Panc1 (cell line): ENCODE measurements at regions not wholly inside any gene's neighbourhood (a gene's known extent, or its start where the extent isn't known, plus 50 kb on each side); places are given as distances from the start of the nearest gene placed in this dataset.

Source experiments
- ATAC-seq: fragments of 200-7000 bp; cut with Tn5 transposase; 2 replicates; pipeline ENCODE4 v1.9.1; 2020; ENCODE audit warnings: mild to moderate bottlenecking, moderate library complexity
- BruUV-seq: library from RNA; stranded (reverse); fragments of 400-500 nt; replicated peaks from 2 replicates; lab custom pipeline; 2021; lab: Mats Ljungman, UMichigan
- CTCF ChIA-PET: fragments of 300-600 bp; sonication (Branson Sonifier 250); formaldehyde crosslinking; loops from one replicate; lab custom pipeline; 2022; ENCODE audit warnings: antibody characterized with exemption; lab: Charles Lee
- POLR2A ChIA-PET: fragments of 300-600 bp; sonication (Branson Sonifier 250); formaldehyde crosslinking; loops from one replicate; lab custom pipeline; 2022; ENCODE audit warnings: antibody characterized with exemption; lab: Charles Lee
- DNase-seq: peaks from one replicate; pipeline ENCODE4 v3.0.0-alpha.2; 2010; ENCODE audit warnings: low read depth, low spot score
- H3K27ac ChIP-seq: 2 replicates; pipeline ENCODE4 v1.5.1; 2011; ENCODE audit warnings: mild to moderate bottlenecking, low read length, inconsistent platforms
- H3K27me3 ChIP-seq: fragments of 200-500 bp; sonication (Bioruptor generic); 2 replicates; pipeline ENCODE4 v1.6.0; 2014; ENCODE audit warnings: low read length, inconsistent platforms; ENCODE audit not compliant: control insufficient read depth, insufficient read depth
- H3K36me3 ChIP-seq: fragments of 200-500 bp; sonication (Bioruptor generic); 2 replicates; pipeline ENCODE4 v1.5.1; 2014; ENCODE audit warnings: inconsistent platforms, mild to moderate bottlenecking, low read length, moderate library complexity; ENCODE audit not compliant: control insufficient read depth, insufficient read depth
- H3K4me1 ChIP-seq: 2 replicates; pipeline ENCODE4 v1.5.1; 2011; ENCODE audit warnings: inconsistent platforms, mild to moderate bottlenecking, low read length, moderate library complexity; ENCODE audit not compliant: control insufficient read depth, insufficient read depth
- H3K4me3 ChIP-seq, 2 experiments: 2 replicates each; pipeline ENCODE4 v1.5.1; 2011 to 2012; ENCODE audit warnings: low read depth in 2 of 2, low read length in 2 of 2, mild to moderate bottlenecking in 2 of 2, inconsistent platforms in 1 of 2, moderate library complexity in 1 of 2
- H3K9me3 ChIP-seq: fragments of 200-500 bp; sonication (Bioruptor generic); 2 replicates; pipeline ENCODE4 v1.5.1; 2014; ENCODE audit warnings: low read depth, mild to moderate bottlenecking, inconsistent platforms, low read length, moderate library complexity; ENCODE audit not compliant: control insufficient read depth, insufficient read depth
- POLR2AphosphoS5 ChIP-seq: IDR thresholded peaks from 2 replicates; pipeline ENCODE4 v1.6.1; 2012; ENCODE audit warnings: mild to moderate bottlenecking, low read depth, low read length, moderate library complexity
- SIN3A ChIP-seq: IDR thresholded peaks from 2 replicates; pipeline ENCODE4 v1.6.1; 2012; ENCODE audit warnings: low read depth, mild to moderate bottlenecking, low read length, moderate library complexity, borderline replicate concordance; ENCODE audit not compliant: insufficient read depth
- TCF7L2 ChIP-seq: IDR thresholded peaks from 2 replicates; pipeline ENCODE4 v1.6.1; 2011; ENCODE audit warnings: mild to moderate bottlenecking, low read depth, low read length, inconsistent platforms
- in situ Hi-C: cut with HindIII; loops from 2 replicates; pipeline ENCODE4 v1.10.0; 2016; ENCODE audit warnings: low sequenced_read_pairs, low pct_unique_long_range_greater_than_20kb
- intact Hi-C: fragments of 100-400 bp; cut with micrococcal nuclease; formaldehyde crosslinking; loops from one replicate; pipeline ENCODE4 v1.10.0; 2022; ENCODE audit not compliant: unreplicated experiment
- TF ChIP-seq, protein P1 (sequence below): fragments of 450-650 bp; IDR thresholded peaks from 2 replicates; pipeline ENCODE4 v1.5.1; 2017; ENCODE audit warnings: mild to moderate bottlenecking
- TF ChIP-seq, protein P2 (sequence below), 2 experiments: IDR thresholded peaks; 2 replicates each; pipeline ENCODE4 v1.6.1; 2011 to 2012; ENCODE audit warnings: low read depth in 2 of 2, control low read depth in 1 of 2, low read length in 1 of 2, mild to moderate bottlenecking in 1 of 2, moderate library complexity in 1 of 2; ENCODE audit not compliant: insufficient read depth in 1 of 2

DNA sequence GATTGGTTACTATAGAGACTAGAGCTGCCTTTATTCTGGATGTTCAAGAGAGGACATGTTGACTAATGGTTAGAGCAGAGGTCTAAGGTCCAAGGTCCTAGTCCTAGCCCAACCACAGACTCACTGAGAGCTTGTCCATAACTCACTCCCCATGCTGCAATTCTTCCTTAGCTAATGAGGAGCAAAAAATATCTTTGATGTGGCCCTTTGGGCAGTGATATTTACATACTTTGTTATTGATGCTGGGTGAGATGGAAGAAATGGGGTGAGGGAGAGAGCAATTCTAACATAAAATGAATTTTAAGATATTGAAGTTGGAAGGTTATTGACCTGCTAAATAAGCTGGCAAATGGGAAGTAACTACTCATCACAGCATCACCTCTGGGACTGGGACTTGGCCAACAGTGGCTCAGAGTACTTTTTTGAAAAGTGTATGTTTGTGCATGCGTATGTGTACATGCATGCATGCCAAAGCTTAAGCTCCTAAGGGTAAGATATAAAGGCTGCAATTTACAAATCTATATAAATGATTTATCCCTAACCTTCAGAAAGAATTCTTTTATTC, 58.0 kb upstream of the ANKRD55 start:
- in situ Hi-C loops = no loop called here
- no peak overlapping the region for H3K4me3 ChIP-seq
- intact Hi-C loops = no loop called here
- ATAC-seq = no peak
- H3K27me3 ChIP-seq = no peaks in the 10 kb centered on the region
- no TSS peak for BruUV-seq
- TF ChIP-seq TCF7L2 = no peak
- TF ChIP-seq, protein P1, sequence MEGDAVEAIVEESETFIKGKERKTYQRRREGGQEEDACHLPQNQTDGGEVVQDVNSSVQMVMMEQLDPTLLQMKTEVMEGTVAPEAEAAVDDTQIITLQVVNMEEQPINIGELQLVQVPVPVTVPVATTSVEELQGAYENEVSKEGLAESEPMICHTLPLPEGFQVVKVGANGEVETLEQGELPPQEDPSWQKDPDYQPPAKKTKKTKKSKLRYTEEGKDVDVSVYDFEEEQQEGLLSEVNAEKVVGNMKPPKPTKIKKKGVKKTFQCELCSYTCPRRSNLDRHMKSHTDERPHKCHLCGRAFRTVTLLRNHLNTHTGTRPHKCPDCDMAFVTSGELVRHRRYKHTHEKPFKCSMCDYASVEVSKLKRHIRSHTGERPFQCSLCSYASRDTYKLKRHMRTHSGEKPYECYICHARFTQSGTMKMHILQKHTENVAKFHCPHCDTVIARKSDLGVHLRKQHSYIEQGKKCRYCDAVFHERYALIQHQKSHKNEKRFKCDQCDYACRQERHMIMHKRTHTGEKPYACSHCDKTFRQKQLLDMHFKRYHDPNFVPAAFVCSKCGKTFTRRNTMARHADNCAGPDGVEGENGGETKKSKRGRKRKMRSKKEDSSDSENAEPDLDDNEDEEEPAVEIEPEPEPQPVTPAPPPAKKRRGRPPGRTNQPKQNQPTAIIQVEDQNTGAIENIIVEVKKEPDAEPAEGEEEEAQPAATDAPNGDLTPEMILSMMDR = no peak
- TF ChIP-seq, protein P2, sequence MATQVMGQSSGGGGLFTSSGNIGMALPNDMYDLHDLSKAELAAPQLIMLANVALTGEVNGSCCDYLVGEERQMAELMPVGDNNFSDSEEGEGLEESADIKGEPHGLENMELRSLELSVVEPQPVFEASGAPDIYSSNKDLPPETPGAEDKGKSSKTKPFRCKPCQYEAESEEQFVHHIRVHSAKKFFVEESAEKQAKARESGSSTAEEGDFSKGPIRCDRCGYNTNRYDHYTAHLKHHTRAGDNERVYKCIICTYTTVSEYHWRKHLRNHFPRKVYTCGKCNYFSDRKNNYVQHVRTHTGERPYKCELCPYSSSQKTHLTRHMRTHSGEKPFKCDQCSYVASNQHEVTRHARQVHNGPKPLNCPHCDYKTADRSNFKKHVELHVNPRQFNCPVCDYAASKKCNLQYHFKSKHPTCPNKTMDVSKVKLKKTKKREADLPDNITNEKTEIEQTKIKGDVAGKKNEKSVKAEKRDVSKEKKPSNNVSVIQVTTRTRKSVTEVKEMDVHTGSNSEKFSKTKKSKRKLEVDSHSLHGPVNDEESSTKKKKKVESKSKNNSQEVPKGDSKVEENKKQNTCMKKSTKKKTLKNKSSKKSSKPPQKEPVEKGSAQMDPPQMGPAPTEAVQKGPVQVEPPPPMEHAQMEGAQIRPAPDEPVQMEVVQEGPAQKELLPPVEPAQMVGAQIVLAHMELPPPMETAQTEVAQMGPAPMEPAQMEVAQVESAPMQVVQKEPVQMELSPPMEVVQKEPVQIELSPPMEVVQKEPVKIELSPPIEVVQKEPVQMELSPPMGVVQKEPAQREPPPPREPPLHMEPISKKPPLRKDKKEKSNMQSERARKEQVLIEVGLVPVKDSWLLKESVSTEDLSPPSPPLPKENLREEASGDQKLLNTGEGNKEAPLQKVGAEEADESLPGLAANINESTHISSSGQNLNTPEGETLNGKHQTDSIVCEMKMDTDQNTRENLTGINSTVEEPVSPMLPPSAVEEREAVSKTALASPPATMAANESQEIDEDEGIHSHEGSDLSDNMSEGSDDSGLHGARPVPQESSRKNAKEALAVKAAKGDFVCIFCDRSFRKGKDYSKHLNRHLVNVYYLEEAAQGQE (IDR thresholded peaks at IDR 0.05; ENCODE audit: insufficient read depth in 1 of 2, low read depth in 2 of 2, low read length in 1 of 2) = no peak
- TF ChIP-seq POLR2AphosphoS5 = no peak
- no peak for TF ChIP-seq SIN3A
- ChIA-PET CTCF (interaction anchor here (0.6 kb wide), 1 partner anchor 307 kb away, joined by 3 read pairs; no protein-coding TSS in a partner anchor), POLR2A (no interaction called here)
- no peaks in the 10 kb centered on the region for H3K9me3 ChIP-seq
- no peak for DNase-seq
- no peaks in the 10 kb centered on the region for H3K4me1 ChIP-seq
- no peak overlapping the region for H3K27ac ChIP-seq
- H3K36me3 ChIP-seq = no peaks in the 10 kb centered on the region

DNA sequence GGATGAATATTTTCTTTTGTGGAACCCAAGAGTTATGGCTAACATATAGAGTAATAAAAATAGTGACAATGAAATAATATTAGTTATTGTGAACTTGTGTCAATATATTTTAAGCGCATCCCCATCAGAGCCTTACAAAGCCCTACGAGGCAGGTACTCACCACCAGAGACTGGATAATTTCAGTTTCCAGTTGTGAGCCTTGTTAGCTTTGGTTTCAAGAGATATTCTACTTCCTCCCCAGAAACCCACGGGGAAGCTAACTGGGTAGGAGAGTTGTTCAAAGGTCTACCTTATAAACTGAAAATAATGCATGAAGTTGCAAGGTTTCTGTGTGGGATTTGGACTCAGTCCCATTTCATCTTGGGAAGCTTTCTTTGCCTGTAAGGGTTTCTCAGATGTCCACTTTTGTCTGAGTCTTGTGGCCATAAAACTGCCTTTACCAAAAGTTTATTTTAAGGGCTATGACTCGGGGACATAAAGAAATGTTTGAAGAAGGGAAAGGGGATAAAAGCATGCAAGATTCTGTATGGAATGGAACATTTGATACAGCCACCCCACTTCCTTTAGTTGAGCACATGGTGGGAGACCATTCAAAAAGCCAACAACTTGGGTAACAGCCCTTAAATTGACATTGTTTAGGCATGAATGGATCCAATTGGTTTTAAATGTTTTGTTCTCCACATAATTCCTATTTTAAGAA, 57.4 kb upstream of the ANKRD55 start:
- POLR2A ChIA-PET = no interaction called here
- H3K27ac ChIP-seq = no peak overlapping the region
- DNase-seq = no peak
- CTCF ChIA-PET = no interaction called here
- no peaks in the 10 kb centered on the region for H3K27me3 ChIP-seq
- BruUV-seq = no TSS peak
- intact Hi-C loops (no loop called here), in situ Hi-C loops (no loop called here)
- H3K4me1 ChIP-seq = no peaks in the 10 kb centered on the region
- H3K4me3 ChIP-seq = no peak overlapping the region
- ATAC-seq = no peak
- H3K36me3 ChIP-seq = no peaks in the 10 kb centered on the region
- no peaks in the 10 kb centered on the region for H3K9me3 ChIP-seq
- TF ChIP-seq, protein P1 = no peak
- TF ChIP-seq, protein P2 (IDR thresholded peaks at IDR 0.05; ENCODE audit: insufficient read depth in 1 of 2, low read depth in 2 of 2, low read length in 1 of 2) = no peak
- TF ChIP-seq POLR2AphosphoS5 (no peak), SIN3A (no peak), TCF7L2 (no peak)
